ENCODE measurements at regions not wholly inside any gene's neighbourhood (a gene's known extent, or its start where the extent isn't known, plus 50 kb on each side); places are given as distances from the start of the nearest gene placed in this dataset.

- Mint-ChIP-seq H3K9me3 (ENCODE audit: unreplicated experiment) (no peaks in the 10 kb centered on the region), H3K36me3 (ENCODE audit: insufficient read depth, unreplicated experiment) (no peaks in the 10 kb centered on the region), H3K27me3 (ENCODE audit: insufficient read depth, unreplicated experiment) (peaks cover 4% of the 10 kb centered on the region), H3K27ac (ENCODE audit: unreplicated experiment) (no peak overlapping the region), H3K4me3 (ENCODE audit: unreplicated experiment) (no peak overlapping the region), H3K4me1 (ENCODE audit: low read depth, unreplicated experiment) (no peaks in the 10 kb centered on the region)
- H3K9me3 ChIP-seq, result no peaks in the 10 kb centered on the region
- CTCF ChIA-PET, result no interaction called here
- intact Hi-C loops (cut with micrococcal nuclease; ENCODE audit: unreplicated experiment), result no loop called here
- BruUV-seq (replicated peaks), result no TSS peak
- H3K36me3 ChIP-seq (ENCODE audit: control insufficient read depth, insufficient read depth, low read length), result no peaks in the 10 kb centered on the region
- TF ChIP-seq CTCF (IDR thresholded peaks at IDR 0.05; ENCODE audit: insufficient read depth in 1 of 2, low read depth in 1 of 2, low read length in 1 of 2, severe bottlenecking in 1 of 2, unreplicated experiment in 1 of 2), result no peak
- no peak overlapping the region for H3K4me3 ChIP-seq (ENCODE audit: low read depth, low read length)
- no peak for DNase-seq
- H3K27me3 ChIP-seq (replicated peaks; ENCODE audit: control insufficient read depth, insufficient read depth, low read length), result no peaks in the 10 kb centered on the region
- no peaks in the 10 kb centered on the region for H3K4me1 ChIP-seq
- POLR2A ChIA-PET, result no interaction called here
These were observed 159.7 kb upstream of the CNTN4 start for GRCh38 chr3:1938975-1939374.

GRCh38 chr3:1942781-1943180 lies 155.9 kb upstream of the CNTN4 start:
- H3K4me3 Mint-ChIP-seq (ENCODE audit: unreplicated experiment), result no peak overlapping the region
- H3K4me1 Mint-ChIP-seq (ENCODE audit: low read depth, unreplicated experiment), result no peaks in the 10 kb centered on the region
- no peaks in the 10 kb centered on the region for H3K27me3 ChIP-seq (replicated peaks; ENCODE audit: control insufficient read depth, insufficient read depth, low read length)
- no peak overlapping the region for H3K27ac Mint-ChIP-seq (ENCODE audit: unreplicated experiment)
- no TSS peak for BruUV-seq (replicated peaks)
- no peaks in the 10 kb centered on the region for H3K36me3 ChIP-seq (ENCODE audit: control insufficient read depth, insufficient read depth, low read length)
- ChIA-PET CTCF (no interaction called here), POLR2A (no interaction called here)
- no peaks in the 10 kb centered on the region for H3K4me1 ChIP-seq
- H3K9me3 Mint-ChIP-seq (ENCODE audit: unreplicated experiment), result no peaks in the 10 kb centered on the region
- H3K36me3 Mint-ChIP-seq (ENCODE audit: insufficient read depth, unreplicated experiment), result no peaks in the 10 kb centered on the region
- no peak for TF ChIP-seq CTCF (IDR thresholded peaks at IDR 0.05; ENCODE audit: insufficient read depth in 1 of 2, low read depth in 1 of 2, low read length in 1 of 2, severe bottlenecking in 1 of 2, unreplicated experiment in 1 of 2)
- no peak overlapping the region for H3K4me3 ChIP-seq (ENCODE audit: low read depth, low read length)
- no peaks in the 10 kb centered on the region for H3K9me3 ChIP-seq
- DNase-seq, result no peak
- H3K27me3 Mint-ChIP-seq (ENCODE audit: insufficient read depth, unreplicated experiment), result peaks cover 8% of the 10 kb centered on the region
- intact Hi-C loops (cut with micrococcal nuclease; ENCODE audit: unreplicated experiment), result no loop called here

- H3K27me3 ChIP-seq (replicated peaks; ENCODE audit: control insufficient read depth, insufficient read depth, low read length), result no peaks in the 10 kb centered on the region
- Mint-ChIP-seq H3K36me3 (ENCODE audit: insufficient read depth, unreplicated experiment) (no peaks in the 10 kb centered on the region), H3K4me1 (ENCODE audit: low read depth, unreplicated experiment) (no peaks in the 10 kb centered on the region), H3K9me3 (ENCODE audit: unreplicated experiment) (no peaks in the 10 kb centered on the region), H3K4me3 (ENCODE audit: unreplicated experiment) (no peak overlapping the region), H3K27me3 (ENCODE audit: insufficient read depth, unreplicated experiment) (peaks cover 8% of the 10 kb centered on the region), H3K27ac (ENCODE audit: unreplicated experiment) (no peak overlapping the region)
- no peak for TF ChIP-seq CTCF (IDR thresholded peaks at IDR 0.05; ENCODE audit: insufficient read depth in 1 of 2, low read depth in 1 of 2, low read length in 1 of 2, severe bottlenecking in 1 of 2, unreplicated experiment in 1 of 2)
- no peak overlapping the region for H3K4me3 ChIP-seq (ENCODE audit: low read depth, low read length)
- POLR2A ChIA-PET, result no interaction called here
- H3K9me3 ChIP-seq, result no peaks in the 10 kb centered on the region
- DNase-seq, result no peak
- no peaks in the 10 kb centered on the region for H3K4me1 ChIP-seq
- H3K36me3 ChIP-seq (ENCODE audit: control insufficient read depth, insufficient read depth, low read length), result no peaks in the 10 kb centered on the region
- intact Hi-C loops (cut with micrococcal nuclease; ENCODE audit: unreplicated experiment), result no loop called here
- no TSS peak for BruUV-seq (replicated peaks)
- CTCF ChIA-PET, result no interaction called here
These were observed 155.1 kb upstream of the CNTN4 start for GRCh38 chr3:1943395-1944118.
